ENCODE measurements at regions not wholly inside any gene's neighbourhood (a gene's known extent, or its start where the extent isn't known, plus 50 kb on each side); places are given as distances from the start of the nearest gene placed in this dataset.

- no peak for TF ChIP-seq CTCF (IDR thresholded peaks at IDR 0.05)
- no peak for TF ChIP-seq POLR2A (IDR thresholded peaks at IDR 0.05)
- 80 to 92% (median 84%) methylated on average over 4 of the region's 4 CpGs for WGBS, 4 donors
- no peaks in the 10 kb centered on the region for H3K36me3 ChIP-seq (replicated peaks in 1 of 2)
- DNase-seq, result peak in 1 of 7 donors; percentile 13
- H3K9me3 ChIP-seq (replicated peaks in 1 of 3), result no peaks in the 10 kb centered on the region
- H3K27ac ChIP-seq, result no peak overlapping the region
- no peak overlapping the region for H3K4me3 ChIP-seq
- no peaks in the 10 kb centered on the region for H3K4me1 ChIP-seq (replicated peaks in 1 of 2)
- intact Hi-C loops (cut with DNase I), result no loop called here
- no peaks in the 10 kb centered on the region for H3K27me3 ChIP-seq
Observed at GRCh38 chr2:2590841-2591541, 259.9 kb upstream of the MYT1L start.

GRCh38 chr2:2590141-2590540 is 259.1 kb upstream of the MYT1L start:
- Histone ChIP-seq H3K27me3 (no peaks in the 10 kb centered on the region), H3K9me3 (replicated peaks in 1 of 3) (no peaks in the 10 kb centered on the region), H3K4me1 (replicated peaks in 1 of 2) (no peaks in the 10 kb centered on the region), H3K36me3 (replicated peaks in 1 of 2) (no peaks in the 10 kb centered on the region), H3K4me3 (no peak overlapping the region), H3K27ac (no peak overlapping the region)
- no peak for DNase-seq
- WGBS, 4 donors, result 75 to 93% (median 85%) methylated on average over 1 of the region's 1 CpG
- no peak for TF ChIP-seq POLR2A (IDR thresholded peaks at IDR 0.05)
- no peak for TF ChIP-seq CTCF (IDR thresholded peaks at IDR 0.05)
- intact Hi-C loops (cut with DNase I), result no loop called here

- TF ChIP-seq CTCF (IDR thresholded peaks at IDR 0.05), result no peak
- TF ChIP-seq POLR2A (IDR thresholded peaks at IDR 0.05), result no peak
- H3K27me3 ChIP-seq, result no peaks in the 10 kb centered on the region
- H3K36me3 ChIP-seq (replicated peaks in 1 of 2), result no peaks in the 10 kb centered on the region
- intact Hi-C loops (cut with DNase I), result no loop called here
- WGBS, 4 donors, result 82 to 89% (median 88%) methylated on average over 4 of the region's 4 CpGs
- no peaks in the 10 kb centered on the region for H3K9me3 ChIP-seq (replicated peaks in 1 of 3)
- no peak overlapping the region for H3K27ac ChIP-seq
- no peaks in the 10 kb centered on the region for H3K4me1 ChIP-seq (replicated peaks in 1 of 2)
- peak in 1 of 7 donors; percentile 10 for DNase-seq
- H3K4me3 ChIP-seq, result no peak overlapping the region
Observed at GRCh38 chr2:2588777-2589176, 257.7 kb upstream of the MYT1L start.

GRCh38 chr2:2587354-2587753 is 256.3 kb upstream of the MYT1L start:
- no peak for TF ChIP-seq POLR2A (IDR thresholded peaks at IDR 0.05)
- no peak for TF ChIP-seq CTCF (IDR thresholded peaks at IDR 0.05)
- H3K9me3 ChIP-seq (replicated peaks in 1 of 3), result no peaks in the 10 kb centered on the region
- 78 to 85% (median 83%) methylated on average over 4 of the region's 4 CpGs for WGBS, 4 donors
- H3K4me3 ChIP-seq, result no peak overlapping the region
- H3K4me1 ChIP-seq (replicated peaks in 1 of 2), result no peaks in the 10 kb centered on the region
- no peaks in the 10 kb centered on the region for H3K36me3 ChIP-seq (replicated peaks in 1 of 2)
- DNase-seq, result no peak
- no peak overlapping the region for H3K27ac ChIP-seq
- intact Hi-C loops (cut with DNase I), result no loop called here
- no peaks in the 10 kb centered on the region for H3K27me3 ChIP-seq
